Skeletal muscle cell (primary cell): ENCODE measurements at regions not wholly inside any gene's neighbourhood (a gene's known extent, or its start where the extent isn't known, plus 50 kb on each side); places are given as distances from the start of the nearest gene placed in this dataset.
A peak's percentile ranks its signal among the peaks of the same experiment; 100 is the strongest.

ENCODE experiments used
- DNase-seq: peaks from one replicate; pipeline ENCODE4 v3.0.0-alpha.2; 2010; ENCODE audit warnings: low read depth
- H3K4me3 ChIP-seq: 2 replicates; pipeline ENCODE4 v1.5.1; 2011; ENCODE audit warnings: low read depth, mild to moderate bottlenecking, control low read depth, low read length, moderate library complexity

GRCh38 chr4:60034361-60034760 is 1165.8 kb upstream of the ADGRL3 start:
- no peak overlapping the region for H3K4me3 ChIP-seq
- DNase-seq, result no peak

GRCh38 chr4:60039908-60040307 is 1160.2 kb upstream of the ADGRL3 start:
- no peak overlapping the region for H3K4me3 ChIP-seq
- DNase-seq, result no peak

DNA sequence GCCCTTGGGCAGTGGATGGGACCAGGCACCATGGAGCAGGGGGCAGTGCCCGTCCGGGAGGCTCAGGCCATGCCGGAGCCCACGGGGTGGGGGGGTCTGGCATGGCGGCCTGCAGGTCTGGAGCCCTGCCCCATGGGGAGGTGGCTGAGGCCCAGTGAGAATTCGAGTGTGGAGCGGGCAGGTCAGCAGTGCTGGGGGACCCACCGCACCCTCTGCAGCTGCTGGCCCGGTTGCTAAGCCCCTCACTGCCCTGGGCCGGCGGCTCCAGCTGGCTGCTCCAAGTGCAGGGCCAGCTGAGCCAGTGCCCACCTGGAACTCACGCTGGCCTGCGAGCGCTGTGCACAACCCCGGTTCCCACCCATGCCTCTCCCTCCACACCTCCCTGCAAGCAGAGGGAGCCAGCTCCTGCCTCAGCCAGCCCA is 1157.9 kb upstream of the ADGRL3 start:
- no peak for DNase-seq
- H3K4me3 ChIP-seq, result no peak overlapping the region

DNA sequence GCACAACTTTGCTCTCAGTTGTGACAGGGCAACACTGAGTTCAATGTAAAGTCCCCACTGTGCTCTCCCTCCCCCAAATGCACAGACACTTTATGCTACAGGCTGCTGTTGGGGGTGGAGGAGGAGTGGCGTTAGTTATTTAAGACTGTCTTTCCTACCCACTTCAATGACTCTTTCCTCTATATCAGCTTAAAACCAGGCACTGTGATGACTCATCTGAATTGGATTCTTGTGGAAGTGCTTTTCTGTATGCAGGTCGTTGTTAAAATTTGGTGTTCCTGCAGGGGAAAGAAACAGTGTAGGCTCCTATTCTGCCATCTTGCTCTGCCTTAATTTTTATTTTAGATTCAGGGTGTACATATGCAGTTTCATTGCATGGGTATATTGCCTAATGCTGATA is 1157.2 kb upstream of the ADGRL3 start:
- no peak for DNase-seq
- H3K4me3 ChIP-seq, result no peak overlapping the region

DNA sequence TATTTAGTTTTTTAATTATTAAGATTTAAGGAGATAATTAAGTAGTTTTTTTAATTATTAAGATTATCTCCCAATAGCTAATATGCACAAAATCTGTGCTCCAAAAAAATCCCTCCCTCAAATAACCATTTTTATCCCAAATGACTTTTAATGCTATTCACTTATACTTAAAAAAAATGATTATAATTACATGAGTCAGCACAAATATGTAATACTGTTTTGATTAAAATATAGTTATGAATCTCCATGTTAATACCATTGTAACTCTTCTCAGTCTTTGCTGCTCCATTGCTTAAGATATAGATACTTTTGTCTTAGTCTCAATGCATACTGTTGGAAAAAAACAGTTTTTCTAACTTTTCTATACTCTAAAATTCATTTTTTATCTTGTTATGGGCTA is 1121.1 kb upstream of the ADGRL3 start:
- no peak for DNase-seq
- H3K4me3 ChIP-seq, result no peak overlapping the region

DNA sequence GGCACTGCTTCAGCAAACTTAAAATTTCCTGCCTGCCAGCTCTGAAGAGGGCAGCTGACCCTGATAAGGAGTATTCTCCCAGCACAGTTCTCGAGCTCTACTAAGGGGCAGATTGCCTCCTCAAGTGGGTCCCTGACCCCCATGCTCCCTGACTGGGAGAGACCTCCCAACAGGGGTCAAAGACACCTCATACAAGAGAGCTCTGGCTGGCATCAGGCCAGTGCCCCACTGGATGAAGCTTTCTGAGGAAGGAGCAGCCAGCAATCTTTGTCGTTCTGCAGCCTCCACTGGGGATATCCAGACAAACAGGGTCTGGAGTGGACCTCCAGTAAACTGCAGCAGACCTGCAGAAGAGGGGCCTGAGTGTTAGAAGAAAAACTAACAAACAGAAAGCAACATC is 1118.3 kb upstream of the ADGRL3 start:
- H3K4me3 ChIP-seq, result no peak overlapping the region

GRCh38 chr4:60088807-60089486 is 1111.2 kb upstream of the ADGRL3 start:
- H3K4me3 ChIP-seq, result no peak overlapping the region
- DNase-seq, result no peak

More for the DNA sequence above, 1118.3 kb upstream of the ADGRL3 start:
- DNase-seq, result no peak

DNA sequence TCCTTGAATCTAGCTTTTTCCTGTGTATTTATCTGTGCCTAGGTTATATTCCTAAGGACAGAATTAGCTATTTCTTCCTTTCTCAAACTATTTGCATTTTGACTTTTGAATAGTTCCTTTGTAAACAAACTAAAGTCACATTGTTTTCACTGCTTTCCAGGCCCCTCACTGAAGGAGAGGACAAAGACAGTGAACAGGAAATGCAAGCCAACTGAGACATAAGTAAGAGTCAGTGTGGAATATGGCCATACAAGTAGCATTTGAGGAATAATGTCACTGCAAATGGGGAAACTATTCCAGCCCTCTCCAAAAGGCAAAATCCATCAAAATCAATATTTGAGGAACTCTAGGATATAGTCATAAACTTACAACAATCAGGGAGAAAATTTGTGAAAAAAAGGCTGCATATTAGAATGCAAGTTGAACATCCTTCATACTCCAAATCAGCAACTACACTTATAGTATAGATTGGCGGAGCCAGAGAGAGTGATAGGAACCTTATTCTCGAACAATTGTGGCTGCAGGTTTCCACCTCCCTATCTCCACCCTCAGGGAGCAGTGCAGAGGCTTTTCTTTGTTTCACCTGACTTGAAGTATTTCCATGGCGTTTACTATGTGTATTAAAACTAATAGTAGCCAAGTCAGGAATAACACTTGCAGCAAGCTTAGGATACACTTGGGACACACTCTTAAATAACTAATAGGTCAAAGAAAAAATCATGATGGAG is 1110.4 kb upstream of the ADGRL3 start:
- H3K4me3 ChIP-seq, result no peak overlapping the region
- no peak for DNase-seq

- no peak overlapping the region for H3K4me3 ChIP-seq
- DNase-seq, result no peak
Observed at GRCh38 chr4:60096676-60097075, 1103.5 kb upstream of the ADGRL3 start.

DNA sequence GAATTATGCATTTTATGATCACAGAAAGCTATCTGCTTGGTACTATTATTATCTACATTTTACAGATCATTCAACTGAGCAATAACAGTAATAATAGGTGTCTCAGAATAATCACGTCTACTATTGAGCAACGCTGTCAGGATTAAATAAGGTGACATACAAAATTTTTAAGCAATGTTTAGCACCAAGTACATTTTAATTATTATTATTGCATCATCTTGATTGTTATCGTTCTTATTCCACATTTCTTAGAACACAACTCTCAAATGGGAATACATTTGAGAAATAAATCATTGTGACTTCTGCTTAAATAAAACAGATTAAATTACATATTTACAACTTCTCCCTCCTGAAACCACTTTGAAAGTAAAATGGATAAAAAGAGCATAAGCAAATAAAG is 1083.5 kb upstream of the ADGRL3 start:
- no peak overlapping the region for H3K4me3 ChIP-seq
- DNase-seq, result no peak

DNA sequence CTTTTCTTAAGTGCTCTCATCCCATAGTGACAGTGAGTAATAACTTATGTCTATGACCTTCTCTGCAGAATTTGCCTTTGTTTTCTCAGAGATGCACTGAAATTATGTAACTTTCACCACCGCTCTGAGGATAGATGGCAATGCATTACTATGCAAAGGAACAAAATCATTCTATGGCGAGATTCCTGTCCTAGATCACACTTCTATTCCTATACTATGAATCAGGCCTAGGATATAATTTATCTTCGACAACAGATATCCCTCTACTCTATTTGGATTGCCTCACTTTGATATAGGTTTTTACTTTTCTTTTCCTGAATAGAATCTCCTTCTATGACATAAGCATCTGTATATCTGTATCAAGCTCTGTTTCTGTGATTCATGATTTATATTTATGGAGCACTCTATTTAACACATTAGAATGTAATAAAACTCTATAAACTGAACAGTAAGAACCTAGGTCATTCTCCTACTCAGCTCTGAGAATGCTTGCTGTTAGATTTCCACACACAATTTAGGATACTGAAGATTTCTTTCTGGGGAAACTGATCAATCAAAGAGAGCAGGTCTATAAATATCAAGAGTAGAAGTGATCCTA is 1082.3 kb upstream of the ADGRL3 start:
- DNase-seq, result no peak
- no peak overlapping the region for H3K4me3 ChIP-seq

DNA sequence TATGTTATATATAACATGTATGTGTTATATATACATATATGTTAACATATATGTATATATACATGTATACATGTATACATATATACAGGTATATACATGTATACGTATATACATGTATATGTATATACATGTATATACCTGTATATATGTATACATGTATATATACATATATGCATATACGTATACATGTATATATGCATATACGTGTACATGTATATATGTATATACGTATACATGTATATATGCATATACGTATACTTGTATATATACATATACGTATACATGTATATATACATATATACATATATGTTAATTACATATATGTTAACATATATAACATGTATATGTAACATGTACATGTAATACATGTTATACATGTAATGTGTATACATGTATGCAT is 1077.3 kb upstream of the ADGRL3 start:
- no peak for DNase-seq
- no peak overlapping the region for H3K4me3 ChIP-seq

DNA sequence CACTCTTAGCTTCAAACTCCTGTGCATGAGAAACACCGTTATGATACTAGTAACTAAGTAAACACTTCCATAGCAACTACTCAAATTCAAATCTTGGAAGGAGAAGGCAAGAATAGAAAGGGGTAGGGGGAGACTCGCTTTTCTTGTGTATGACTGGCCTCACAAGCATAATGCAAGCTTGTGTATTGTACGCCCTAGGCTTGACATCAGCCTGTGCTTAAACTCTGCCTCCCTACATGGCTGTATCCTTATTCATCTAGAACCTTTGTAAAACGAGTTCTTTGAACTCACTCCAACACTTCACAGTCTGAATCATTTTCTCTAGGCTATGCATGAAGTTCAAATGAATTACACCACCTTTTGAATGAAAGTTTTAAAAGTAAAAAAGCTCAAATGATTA is 1071.2 kb upstream of the ADGRL3 start:
- no peak overlapping the region for H3K4me3 ChIP-seq
- no peak for DNase-seq

- DNase-seq, result no peak
- H3K4me3 ChIP-seq, result no peak overlapping the region
Observed at GRCh38 chr4:60129740-60130139, 1070.4 kb upstream of the ADGRL3 start.

- no peak overlapping the region for H3K4me3 ChIP-seq
- peak; percentile 13 for DNase-seq
Observed at GRCh38 chr4:60133375-60133774, 1066.8 kb upstream of the ADGRL3 start.

DNA sequence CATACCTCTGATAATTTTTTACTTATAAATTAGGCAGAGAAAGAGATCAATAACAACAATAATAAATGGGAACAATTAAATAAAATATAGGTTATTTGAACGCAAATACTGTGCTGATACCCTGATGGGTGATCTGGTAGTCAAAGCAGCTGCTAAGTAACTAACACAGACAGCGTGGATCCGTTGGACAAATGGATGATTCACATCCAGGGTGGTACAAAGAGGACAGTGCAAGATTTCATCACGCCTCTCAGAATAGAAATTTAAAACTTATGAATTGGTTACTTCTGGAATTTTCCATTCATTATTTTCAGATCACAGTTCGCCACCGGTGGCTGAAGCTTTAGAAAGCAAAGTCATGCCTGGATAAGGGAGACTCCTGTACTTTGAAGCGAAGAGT is 1066.0 kb upstream of the ADGRL3 start:
- H3K4me3 ChIP-seq, result no peak overlapping the region
- DNase-seq, result no peak

DNA sequence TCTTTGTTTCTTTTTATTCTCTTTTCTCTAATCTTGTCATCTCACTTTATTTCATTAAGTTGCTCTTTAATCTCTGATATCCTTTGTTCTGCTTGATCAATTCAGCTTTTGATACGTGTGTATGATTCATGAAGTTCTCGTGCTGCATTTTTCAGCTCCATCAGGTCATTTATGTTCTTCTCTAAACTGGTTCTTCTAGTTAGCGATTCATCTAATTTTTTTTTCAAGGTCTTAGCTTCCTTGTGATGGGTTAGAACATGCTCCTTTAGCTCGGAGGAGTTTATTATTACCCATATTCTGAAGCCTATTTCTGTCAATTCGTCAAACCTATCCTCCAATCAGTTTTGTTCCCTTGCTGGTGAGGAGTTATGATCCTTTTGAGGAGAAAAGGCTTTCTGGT is 1045.0 kb upstream of the ADGRL3 start:
- DNase-seq, result no peak
- H3K4me3 ChIP-seq, result no peak overlapping the region

DNA sequence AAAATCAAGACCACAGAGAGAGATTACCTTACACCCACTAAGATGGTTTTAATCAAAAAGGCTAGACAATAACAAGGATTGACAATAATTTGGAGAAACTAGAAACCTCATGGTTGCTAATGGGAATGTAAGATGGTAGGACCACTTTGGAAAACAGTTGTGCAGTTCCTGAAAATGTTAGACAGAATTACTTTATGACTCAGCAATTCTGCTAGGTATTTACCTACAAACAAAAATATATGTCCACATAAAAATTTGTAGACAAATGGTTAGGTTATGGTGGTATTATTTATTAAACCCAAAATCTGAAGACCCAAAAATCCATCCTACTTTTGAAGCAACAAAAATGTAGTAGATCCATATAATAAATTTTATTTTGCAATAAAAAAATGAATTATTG is 1027.0 kb upstream of the ADGRL3 start:
- no peak for DNase-seq
- H3K4me3 ChIP-seq, result no peak overlapping the region

- no peak for DNase-seq
- H3K4me3 ChIP-seq, result no peak overlapping the region
Observed at GRCh38 chr4:60173718-60174117, 1026.4 kb upstream of the ADGRL3 start.

DNA sequence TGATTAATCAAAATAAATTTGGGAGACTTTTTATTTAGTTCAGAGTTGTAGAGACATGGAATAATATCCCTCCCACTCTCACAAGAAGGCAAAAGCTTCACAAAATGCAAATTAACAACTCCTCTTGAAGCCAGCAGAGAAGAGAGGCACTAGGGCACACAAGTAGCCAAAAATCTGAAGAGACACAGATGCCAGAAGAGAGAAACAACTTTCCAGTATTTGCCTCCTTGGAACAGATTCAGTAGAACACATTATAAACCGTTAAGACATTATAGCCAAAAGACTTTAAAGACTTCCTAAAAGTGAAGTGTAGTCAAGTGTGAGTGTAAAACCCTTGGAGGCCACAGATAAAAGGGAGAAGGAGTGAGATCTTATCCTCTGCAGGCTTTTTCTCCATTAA is 1024.9 kb upstream of the ADGRL3 start:
- no peak overlapping the region for H3K4me3 ChIP-seq
- no peak for DNase-seq

DNA sequence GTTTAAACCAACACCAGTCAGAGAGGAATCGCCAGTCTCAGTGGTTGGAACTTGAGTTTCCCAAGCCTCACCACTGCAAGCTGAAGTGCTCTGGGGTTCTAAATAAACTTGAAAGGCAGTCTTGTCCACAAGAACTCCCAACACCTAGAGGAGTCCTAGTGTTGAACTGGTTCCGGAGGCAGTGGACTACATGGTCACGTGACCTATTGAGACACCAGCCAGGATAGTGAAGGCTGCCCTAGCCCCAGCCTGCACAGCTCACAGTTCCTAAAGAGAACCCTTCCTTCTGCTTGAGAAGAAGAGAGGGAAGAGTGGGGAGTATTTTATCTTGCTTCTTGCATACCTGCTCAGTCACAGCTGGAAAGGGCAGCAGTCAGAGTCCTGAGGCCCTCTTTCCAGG is 1012.7 kb upstream of the ADGRL3 start:
- no peak for DNase-seq
- H3K4me3 ChIP-seq, result no peak overlapping the region
